HG03469 (cell line): ENCODE measurements at regions not wholly inside any gene's neighbourhood (a gene's known extent, or its start where the extent isn't known, plus 50 kb on each side); places are given as distances from the start of the nearest gene placed in this dataset.
"Not testable (repeated sequence)": the region's sequence is repeated elsewhere in the genome, so short reads cannot be mapped to it uniquely, and the experiment has no call there.

Source experiments
- ATAC-seq: cut with Tn5 transposase; IDR thresholded peaks from one replicate; pipeline ENCODE4 v1.9.1; 2021; ENCODE audit warnings: mild to moderate bottlenecking, moderate library complexity, moderate number of reproducible peaks; ENCODE audit not compliant: unreplicated experiment

DNA sequence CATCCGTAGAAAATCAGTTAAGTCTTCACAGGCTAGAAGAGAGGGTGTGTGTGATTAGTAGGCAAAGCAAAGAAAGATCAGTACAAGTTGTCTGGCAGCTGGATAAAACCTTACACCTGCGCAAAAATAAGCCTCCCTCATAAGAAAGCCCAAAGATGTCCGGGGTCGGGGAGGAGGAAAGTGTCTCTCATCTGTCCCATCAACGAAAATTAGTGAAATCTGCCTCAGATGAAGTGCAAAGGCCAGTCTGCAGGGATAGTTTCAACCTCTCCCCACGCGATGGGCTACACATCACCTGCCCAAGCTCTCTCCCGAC is 333.9 kb downstream of the SRGAP2C start:
- no peak for ATAC-seq

DNA sequence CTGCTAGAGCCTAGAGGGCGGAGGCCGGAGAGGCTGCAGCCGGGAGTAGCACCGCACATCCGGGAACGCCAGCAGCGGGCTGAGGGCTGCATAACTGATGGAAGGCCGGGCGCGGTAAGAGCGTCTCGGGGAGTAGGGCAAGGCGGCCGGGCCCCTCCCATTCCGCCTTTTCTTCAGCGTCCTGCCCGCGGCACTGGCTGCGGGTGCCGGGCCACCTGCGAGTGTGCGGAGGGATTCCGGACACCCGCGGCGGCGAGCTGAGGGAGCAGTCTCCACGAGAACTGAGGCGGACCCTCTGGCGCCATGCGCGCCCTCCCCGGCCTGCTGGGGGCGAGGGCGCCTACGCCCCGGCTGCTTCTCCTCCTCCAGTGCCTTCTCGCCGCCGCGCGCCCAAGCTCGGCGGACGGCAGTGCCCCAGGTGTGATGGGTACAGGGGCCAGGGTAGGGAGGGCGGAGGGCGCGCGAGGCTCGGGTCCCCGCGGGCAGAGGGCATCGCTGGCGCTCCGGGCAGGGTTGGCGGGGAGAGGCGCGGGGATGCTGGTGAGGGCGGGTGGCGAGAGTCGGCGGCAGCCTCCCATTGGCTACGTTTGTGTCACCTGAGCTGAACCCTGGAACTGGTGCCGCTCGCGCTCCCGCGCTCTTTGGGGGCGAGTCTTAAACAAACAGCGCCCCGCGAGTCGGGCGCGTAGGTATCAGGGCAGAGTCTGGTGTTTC is 334.4 kb downstream of the SRGAP2C start:
- ATAC-seq = no peak

- ATAC-seq = not testable (repeated sequence)
Measured at GRCh38 chr1:121519756-121520286, 335.0 kb downstream of the SRGAP2C start.

DNA sequence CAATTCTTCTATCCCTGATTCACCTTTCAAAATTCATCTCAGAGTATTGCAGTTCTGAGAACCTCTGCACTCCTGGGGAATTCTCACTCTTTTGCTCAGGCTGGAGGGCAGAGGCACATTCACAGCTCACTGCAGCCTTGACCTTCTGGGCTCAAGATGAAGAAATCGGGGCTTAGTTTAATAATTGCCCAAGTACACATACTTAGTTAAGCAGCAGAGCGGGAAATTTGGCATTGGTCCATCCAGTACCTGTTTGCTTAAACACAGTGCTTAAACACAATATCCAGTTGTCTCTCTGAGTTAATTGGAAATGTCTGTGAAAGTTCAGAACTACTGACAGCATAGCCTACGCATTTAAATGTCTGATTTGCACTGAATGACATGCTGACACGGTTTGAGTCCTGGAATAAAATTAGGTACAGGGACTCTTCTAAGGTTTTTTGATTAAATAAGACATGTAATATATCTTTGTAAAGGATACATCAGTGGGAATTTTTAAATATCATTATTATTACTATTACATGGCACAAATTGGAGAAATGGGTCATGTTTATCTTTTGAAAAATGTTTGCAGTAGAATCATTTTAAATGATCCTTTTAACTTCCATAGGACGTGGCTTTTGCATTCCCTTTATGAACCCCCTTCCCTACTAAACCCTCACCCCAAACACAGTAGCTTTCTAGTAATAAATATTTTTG is 337.4 kb downstream of the SRGAP2C start:
- ATAC-seq = no peak

DNA sequence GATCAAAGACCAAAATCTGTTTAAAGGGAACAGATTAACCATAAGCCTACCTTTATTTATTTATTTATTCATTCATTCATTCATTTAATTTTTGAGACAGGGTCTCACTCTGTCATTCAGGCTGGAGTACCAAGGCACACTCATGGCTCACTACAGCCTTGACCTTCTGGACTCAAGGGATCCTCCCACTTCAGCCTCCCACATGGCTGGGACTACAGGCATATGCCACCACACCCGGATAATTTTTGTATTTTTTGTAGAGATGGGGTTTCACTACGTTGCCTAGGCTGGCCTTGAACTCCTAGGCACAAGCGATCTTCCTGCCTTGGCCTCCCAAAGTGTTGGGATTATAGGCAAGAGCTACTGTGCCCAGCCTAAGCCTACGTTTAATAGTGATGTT is 338.3 kb downstream of the SRGAP2C start:
- ATAC-seq = not testable (repeated sequence)

DNA sequence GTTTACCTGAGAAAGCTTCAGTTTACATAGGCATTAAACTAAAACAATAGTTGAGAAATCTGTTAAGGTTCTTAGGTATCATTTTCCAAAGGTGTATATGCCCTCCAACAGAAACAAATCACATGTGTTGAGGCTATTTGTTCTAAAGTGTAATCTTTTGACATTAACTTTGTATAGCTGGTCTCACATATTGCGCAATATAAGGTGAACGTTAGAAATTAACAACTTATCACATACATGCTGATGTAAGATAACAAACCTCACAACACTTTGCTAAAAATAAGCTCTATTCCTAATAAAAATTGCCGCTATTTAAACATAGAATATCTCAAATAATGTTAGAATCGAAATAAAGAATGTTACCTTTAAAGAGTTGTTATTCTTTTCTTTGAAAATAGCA is 340.6 kb downstream of the SRGAP2C start:
- ATAC-seq = no peak

GRCh38 chr1:121528958-121529357 is 344.2 kb downstream of the SRGAP2C start:
- not testable (repeated sequence) for ATAC-seq

DNA sequence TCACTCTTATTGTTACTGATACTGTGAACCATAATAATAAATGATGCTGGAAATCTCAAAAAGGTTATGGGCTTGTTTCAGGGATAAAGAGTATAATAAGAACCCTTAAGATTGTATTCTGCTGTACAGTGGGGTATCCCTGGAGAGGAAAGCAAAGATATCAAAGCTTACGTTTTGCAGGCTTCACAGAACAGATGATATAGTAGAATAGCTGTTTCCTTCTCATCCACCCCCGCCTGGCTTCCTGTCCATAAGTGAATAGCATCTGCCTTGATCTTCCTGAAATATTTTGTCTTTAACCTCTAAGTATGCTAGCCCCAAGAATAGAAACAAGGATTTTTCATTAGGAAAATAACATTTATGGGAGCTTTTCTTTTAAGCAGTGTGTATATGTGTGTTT is 345.3 kb downstream of the SRGAP2C start:
- not testable (repeated sequence) for ATAC-seq

- not testable (repeated sequence) for ATAC-seq
Measured at GRCh38 chr1:121531747-121532146, 347.0 kb downstream of the SRGAP2C start.

- not testable (repeated sequence) for ATAC-seq
Measured at GRCh38 chr1:121538148-121538547, 353.4 kb downstream of the SRGAP2C start.

- ATAC-seq = no peak
Measured at GRCh38 chr1:121538943-121539575, 354.3 kb downstream of the SRGAP2C start.

GRCh38 chr1:121543988-121544387 is 359.2 kb downstream of the SRGAP2C start:
- ATAC-seq = not testable (repeated sequence)

GRCh38 chr1:121544500-121544899 is 359.7 kb downstream of the SRGAP2C start:
- no peak for ATAC-seq

GRCh38 chr1:121545899-121546298 is 361.1 kb downstream of the SRGAP2C start:
- ATAC-seq = not testable (repeated sequence)

GRCh38 chr1:121546830-121547591 is 362.2 kb downstream of the SRGAP2C start:
- ATAC-seq = no peak

DNA sequence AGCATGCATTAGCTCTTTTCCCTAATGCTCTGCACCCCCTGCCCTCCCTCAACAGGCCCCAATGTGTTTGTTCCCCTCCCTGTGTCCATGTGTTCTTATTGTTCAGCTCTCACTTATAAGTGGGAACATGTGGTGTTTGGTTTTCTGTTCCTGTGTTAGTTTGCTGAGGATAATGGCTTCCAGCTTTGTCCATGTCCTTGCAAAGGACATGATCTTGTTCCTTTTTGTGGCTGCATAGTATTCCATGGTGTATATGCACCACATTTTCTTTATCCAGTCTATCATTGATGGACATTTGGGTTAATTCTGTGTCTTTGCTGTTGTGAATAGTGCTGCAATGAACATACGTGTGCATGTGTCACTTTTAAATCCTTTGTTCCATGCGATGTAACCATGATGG is 363.0 kb downstream of the SRGAP2C start:
- not testable (repeated sequence) for ATAC-seq

DNA sequence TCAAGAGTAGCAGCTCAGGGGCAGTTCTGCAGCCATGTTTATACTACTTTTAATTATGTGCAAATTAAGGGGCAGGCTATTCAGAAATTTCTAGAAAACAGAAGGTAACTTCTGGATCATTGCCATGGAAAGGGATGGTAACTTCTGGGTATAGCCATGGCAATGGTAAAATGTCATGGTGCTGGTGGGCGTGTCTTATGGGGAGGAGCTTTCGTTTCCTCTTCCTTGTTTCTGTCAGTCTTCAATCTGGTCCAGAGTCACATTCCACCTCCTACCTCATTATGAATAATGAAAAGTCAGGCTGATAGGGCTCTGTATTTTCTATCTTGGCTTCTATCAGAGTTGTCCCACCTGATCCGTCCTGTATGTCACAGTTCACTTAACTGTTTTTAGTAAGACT is 366.0 kb downstream of the SRGAP2C start:
- not testable (repeated sequence) for ATAC-seq

DNA sequence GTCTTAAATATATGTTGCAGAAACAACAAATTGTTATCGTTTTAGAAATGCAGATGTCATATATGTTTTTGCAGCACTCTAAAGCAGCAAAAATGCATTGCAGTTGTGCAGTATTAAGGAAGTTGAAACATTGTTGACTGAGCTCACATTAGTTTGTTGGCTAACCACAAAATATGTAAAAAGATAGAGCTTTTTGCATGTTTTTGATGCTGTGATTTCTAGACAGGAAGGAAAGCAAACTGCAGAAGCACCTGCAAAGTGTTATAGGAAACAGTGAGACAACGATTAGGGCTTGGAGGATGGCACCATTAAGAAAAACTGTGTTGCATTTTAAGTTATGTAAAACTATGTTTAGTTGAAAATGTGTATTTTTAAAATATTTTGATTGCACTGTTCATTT is 366.7 kb downstream of the SRGAP2C start:
- ATAC-seq = not testable (repeated sequence)

DNA sequence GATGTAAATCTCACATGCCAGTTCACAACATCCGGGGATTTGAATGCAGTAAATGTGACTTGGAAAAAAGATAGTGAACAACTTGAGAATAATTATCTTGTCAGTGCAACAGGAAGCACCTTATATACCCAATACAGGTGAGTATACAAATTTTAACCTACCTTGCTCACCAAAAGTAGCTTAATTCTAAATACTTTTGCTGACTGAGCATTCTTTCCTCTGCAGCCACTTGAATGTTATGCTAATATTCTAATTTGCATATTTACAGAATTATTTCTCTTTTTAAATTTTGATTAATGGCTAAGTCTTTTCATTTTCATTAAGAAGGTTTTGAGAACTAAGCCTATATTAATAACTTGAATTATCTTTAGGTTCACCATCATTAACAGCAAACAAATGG is 371.8 kb downstream of the SRGAP2C start:
- ATAC-seq = not testable (repeated sequence)

- not testable (repeated sequence) for ATAC-seq
Measured at GRCh38 chr1:121558034-121558433, 373.3 kb downstream of the SRGAP2C start.

GRCh38 chr1:121558514-121558913 is 373.7 kb downstream of the SRGAP2C start:
- no peak for ATAC-seq
